ENCODE measurements at regions not wholly inside any gene's neighbourhood (a gene's known extent, or its start where the extent isn't known, plus 50 kb on each side); places are given as distances from the start of the nearest gene placed in this dataset.

- Histone ChIP-seq H3K56ac (replicated peaks; ENCODE audit: insufficient read length, low read depth, low read length) (no peak overlapping the region), H2BK20ac (ENCODE audit: low read length) (no peak overlapping the region), H4K20me1 (replicated peaks in 1 of 2; ENCODE audit: control insufficient read depth in 1 of 2, insufficient read depth in 2 of 2, low read length in 2 of 2) (no peaks in the 10 kb centered on the region), H3K36me3 (ENCODE audit: control insufficient read depth in 2 of 4, insufficient read depth in 4 of 4, low read length in 3 of 4) (no peaks in the 10 kb centered on the region), H3K4me1 (replicated peaks in 1 of 4; ENCODE audit: control insufficient read depth in 3 of 4, insufficient read depth in 4 of 4, low read length in 3 of 4) (no peaks in the 10 kb centered on the region), H2AFZ (ENCODE audit: low read length) (no peak overlapping the region), H3K27me3 (replicated peaks in 1 of 4; ENCODE audit: control insufficient read depth in 3 of 4, extremely low read depth in 1 of 4, insufficient read depth in 3 of 4, low read length in 3 of 4) (no peaks in the 10 kb centered on the region), H3K4me3 (ENCODE audit: extremely low read depth in 1 of 4, insufficient read depth in 2 of 4, low read depth in 3 of 4, low read length in 4 of 4) (no peak overlapping the region), H2BK12ac (ENCODE audit: low read depth, low read length) (no peak overlapping the region), H4K5ac (ENCODE audit: insufficient read length, low read depth, low read length) (no peak overlapping the region), H3K9me3 (ENCODE audit: insufficient read depth in 2 of 2, low read depth in 1 of 2, low read length in 1 of 2) (0 out of 4 replicates have a peak, but pooled peaks cover 0 to 3% of the 10 kb centered on the region in 2 experiments), H3K18ac (ENCODE audit: extremely low read depth, low read length) (no peak overlapping the region), H4K91ac (replicated peaks; ENCODE audit: insufficient read length, low read length) (no peak overlapping the region), H2BK120ac (replicated peaks; ENCODE audit: low read depth, low read length) (no peak overlapping the region), H3K9ac (replicated peaks in 1 of 4; ENCODE audit: extremely low read depth in 1 of 4, low read depth in 3 of 4, low read length in 3 of 4) (no peak overlapping the region), H4K8ac (ENCODE audit: extremely low read depth, insufficient read depth, low read length) (no peak overlapping the region), H2BK15ac (ENCODE audit: low read length) (no peak overlapping the region), H3K79me1 (ENCODE audit: low read depth, low read length) (no peaks in the 10 kb centered on the region), H3K79me2 (ENCODE audit: control insufficient read depth in 1 of 2, insufficient read depth in 2 of 2, low read length in 2 of 2) (no peaks in the 10 kb centered on the region), H2AK5ac (ENCODE audit: low read depth, low read length) (no peak overlapping the region), H3K23ac (ENCODE audit: insufficient read length) (no peak overlapping the region), H2BK5ac (ENCODE audit: low read depth, low read length) (no peak overlapping the region), H3K4me2 (ENCODE audit: insufficient read depth in 1 of 2, low read depth in 2 of 2, low read length in 2 of 2) (no peak overlapping the region), H3K4ac (replicated peaks; ENCODE audit: insufficient read length, low read depth, low read length) (no peak overlapping the region), H3K23me2 (ENCODE audit: low read depth, low read length) (no peaks in the 10 kb centered on the region), H3K27ac (ENCODE audit: low read depth, low read length) (no peak overlapping the region), H3K14ac (ENCODE audit: insufficient read length) (no peak overlapping the region)
- no peak for TF ChIP-seq CBX8 (IDR thresholded peaks at IDR 0.05; ENCODE audit: borderline replicate concordance, low read depth, low read length)
- no peak for TF ChIP-seq TAF7 (optimal IDR thresholded peaks at IDR 0.05; ENCODE audit: borderline replicate concordance, low read depth, low read length)
- TF ChIP-seq CEBPB (IDR thresholded peaks at IDR 0.05; ENCODE audit: low read depth, low read length) = no peak
- TF ChIP-seq SP1 (IDR thresholded peaks at IDR 0.05; ENCODE audit: low read depth, low read length) = no peak
- TF ChIP-seq YY1 (IDR thresholded peaks at IDR 0.05; ENCODE audit: low read depth, low read length) = no peak
- no peak for TF ChIP-seq GTF2F1 (IDR thresholded peaks at IDR 0.05; ENCODE audit: borderline replicate concordance, low read depth, low read length)
- ChIA-PET CTCF (ENCODE audit: partially characterized antibody) (interaction anchor here (1.0 kb wide), 1 partner anchor 13 kb away, joined by 3 read pairs; no protein-coding TSS in a partner anchor), POLR2A (ENCODE audit: partially characterized antibody) (no interaction called here)
- no peak for DNase-seq (ENCODE audit: low read depth in 1 of 2, low spot score in 2 of 2)
- FAIRE-seq = no peak
Observed at GRCh38 chr5:82497242-82497641, 219.1 kb upstream of the RPS23 start.

Measured in H1 (cell line).